ENCODE measurements at regions not wholly inside any gene's neighbourhood (a gene's known extent, or its start where the extent isn't known, plus 50 kb on each side); places are given as distances from the start of the nearest gene placed in this dataset.

- TF ChIP-seq CTCF (conservative IDR thresholded peaks at IDR 0.05; ENCODE audit: low read depth, low read length), result no peak
- Histone ChIP-seq H3K4me1 (ENCODE audit: low read depth, poor library complexity, severe bottlenecking) (no peaks in the 10 kb centered on the region), H3K27ac (no peak overlapping the region), H3K27me3 (ENCODE audit: insufficient read depth, low read depth) (no peaks in the 10 kb centered on the region), H3K4me3 (IDR thresholded peaks at IDR 0.05; ENCODE audit: insufficient read depth, low read depth, low read length) (no peak overlapping the region), H3K9ac (no peak overlapping the region), H3K79me2 (ENCODE audit: insufficient read depth, low read depth) (no peaks in the 10 kb centered on the region), H2AFZ (ENCODE audit: low read depth) (no peak overlapping the region), H3K36me3 (ENCODE audit: insufficient read depth) (no peaks in the 10 kb centered on the region), H3K4me2 (no peak overlapping the region), H4K20me1 (ENCODE audit: insufficient read depth) (no peaks in the 10 kb centered on the region)
Measured at GRCh38 chr9:38181232-38181631, 112.2 kb upstream of the SHB start.

- Histone ChIP-seq H3K9ac (no peak overlapping the region), H3K27ac (no peak overlapping the region), H3K36me3 (ENCODE audit: insufficient read depth) (no peaks in the 10 kb centered on the region), H4K20me1 (ENCODE audit: insufficient read depth) (no peaks in the 10 kb centered on the region), H3K4me1 (ENCODE audit: low read depth, poor library complexity, severe bottlenecking) (no peaks in the 10 kb centered on the region), H3K4me2 (no peak overlapping the region), H3K79me2 (ENCODE audit: insufficient read depth, low read depth) (no peaks in the 10 kb centered on the region), H3K27me3 (ENCODE audit: insufficient read depth, low read depth) (no peaks in the 10 kb centered on the region), H3K4me3 (IDR thresholded peaks at IDR 0.05; ENCODE audit: insufficient read depth, low read depth, low read length) (no peak overlapping the region), H2AFZ (ENCODE audit: low read depth) (no peak overlapping the region)
- no peak for TF ChIP-seq CTCF (conservative IDR thresholded peaks at IDR 0.05; ENCODE audit: low read depth, low read length)
Measured at GRCh38 chr9:38180656-38181055, 111.6 kb upstream of the SHB start.

- no peak overlapping the region for H3K27ac ChIP-seq
- no peaks in the 10 kb centered on the region for H3K36me3 ChIP-seq (ENCODE audit: insufficient read depth)
- H3K4me3 ChIP-seq (IDR thresholded peaks at IDR 0.05; ENCODE audit: insufficient read depth, low read depth, low read length), result no peak overlapping the region
- H3K79me2 ChIP-seq (ENCODE audit: insufficient read depth, low read depth), result no peaks in the 10 kb centered on the region
- no peak overlapping the region for H3K4me2 ChIP-seq
- H4K20me1 ChIP-seq (ENCODE audit: insufficient read depth), result no peaks in the 10 kb centered on the region
- no peaks in the 10 kb centered on the region for H3K4me1 ChIP-seq (ENCODE audit: low read depth, poor library complexity, severe bottlenecking)
- H3K27me3 ChIP-seq (ENCODE audit: insufficient read depth, low read depth), result no peaks in the 10 kb centered on the region
- no peak for TF ChIP-seq CTCF (conservative IDR thresholded peaks at IDR 0.05; ENCODE audit: low read depth, low read length)
- H3K9ac ChIP-seq, result no peak overlapping the region
- no peak overlapping the region for H2AFZ ChIP-seq (ENCODE audit: low read depth)
Measured at GRCh38 chr9:38179965-38180364, 110.9 kb upstream of the SHB start.

GRCh38 chr9:38178237-38178636, 109.2 kb upstream of the SHB start:
- Histone ChIP-seq H3K4me1 (ENCODE audit: low read depth, poor library complexity, severe bottlenecking) (no peaks in the 10 kb centered on the region), H3K27me3 (ENCODE audit: insufficient read depth, low read depth) (no peaks in the 10 kb centered on the region), H3K9ac (no peak overlapping the region), H2AFZ (ENCODE audit: low read depth) (no peak overlapping the region), H3K36me3 (ENCODE audit: insufficient read depth) (no peaks in the 10 kb centered on the region), H4K20me1 (ENCODE audit: insufficient read depth) (no peaks in the 10 kb centered on the region), H3K79me2 (ENCODE audit: insufficient read depth, low read depth) (no peaks in the 10 kb centered on the region), H3K4me2 (no peak overlapping the region), H3K4me3 (IDR thresholded peaks at IDR 0.05; ENCODE audit: insufficient read depth, low read depth, low read length) (no peak overlapping the region), H3K27ac (no peak overlapping the region)
- no peak for TF ChIP-seq CTCF (conservative IDR thresholded peaks at IDR 0.05; ENCODE audit: low read depth, low read length)

- no peak for TF ChIP-seq CTCF (conservative IDR thresholded peaks at IDR 0.05; ENCODE audit: low read depth, low read length)
- no peak overlapping the region for H2AFZ ChIP-seq (ENCODE audit: low read depth)
Measured at GRCh38 chr9:38177680-38178079, 108.7 kb upstream of the SHB start.

More at GRCh38 chr9:38177680-38178079, 108.7 kb upstream of the SHB start:
- no peak overlapping the region for H3K4me2 ChIP-seq
- no peaks in the 10 kb centered on the region for H3K36me3 ChIP-seq (ENCODE audit: insufficient read depth)
- no peaks in the 10 kb centered on the region for H3K27me3 ChIP-seq (ENCODE audit: insufficient read depth, low read depth)
- no peak overlapping the region for H3K9ac ChIP-seq
- H3K79me2 ChIP-seq (ENCODE audit: insufficient read depth, low read depth), result no peaks in the 10 kb centered on the region
- no peak overlapping the region for H3K27ac ChIP-seq
- no peaks in the 10 kb centered on the region for H4K20me1 ChIP-seq (ENCODE audit: insufficient read depth)
- H3K4me3 ChIP-seq (IDR thresholded peaks at IDR 0.05; ENCODE audit: insufficient read depth, low read depth, low read length), result no peak overlapping the region
- no peaks in the 10 kb centered on the region for H3K4me1 ChIP-seq (ENCODE audit: low read depth, poor library complexity, severe bottlenecking)
